ENCODE measurements at regions not wholly inside any gene's neighbourhood (a gene's known extent, or its start where the extent isn't known, plus 50 kb on each side); places are given as distances from the start of the nearest gene placed in this dataset.

DNA sequence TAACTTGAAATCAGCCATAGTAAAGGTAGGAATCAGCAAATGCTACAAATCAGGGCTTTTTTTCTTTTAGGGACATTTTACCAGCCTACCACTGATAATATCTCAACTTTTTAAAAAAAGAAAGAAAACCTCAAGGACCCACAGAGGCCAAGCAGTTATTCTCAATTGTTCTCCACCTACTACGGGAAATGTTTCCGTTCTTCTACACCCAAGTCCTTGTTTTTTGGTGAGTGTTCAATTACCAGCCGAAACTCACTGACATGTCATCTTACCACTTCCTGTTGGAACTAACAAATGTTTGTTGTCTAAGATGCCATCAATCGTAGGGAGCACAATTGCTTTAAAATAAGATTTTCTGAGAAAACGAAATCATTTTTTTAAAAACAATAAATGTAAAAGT, 50.2 kb upstream of the CDK1 start:
- DNase-seq (ENCODE audit: low read depth): no peak

DNA sequence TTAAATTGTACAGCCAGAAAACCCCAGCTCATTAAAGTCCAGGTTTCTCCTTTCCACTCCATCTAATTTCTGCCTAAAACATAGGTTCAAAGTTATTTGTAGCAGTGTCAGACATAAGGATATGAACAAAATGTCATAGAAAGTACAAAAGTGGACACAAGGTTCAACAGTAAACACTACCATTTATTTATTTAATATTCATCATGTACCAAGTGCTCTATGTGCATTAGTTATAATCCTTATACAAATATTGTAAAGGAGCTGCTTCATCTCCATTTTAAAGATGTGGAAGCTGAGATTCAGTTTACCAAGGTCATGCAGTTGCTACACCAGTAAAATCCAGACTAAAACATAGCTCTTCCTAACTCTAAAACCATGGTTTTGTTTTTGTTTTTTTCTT, 52.0 kb upstream of the CDK1 start:
- DNase-seq (ENCODE audit: low read depth): no peak

DNA sequence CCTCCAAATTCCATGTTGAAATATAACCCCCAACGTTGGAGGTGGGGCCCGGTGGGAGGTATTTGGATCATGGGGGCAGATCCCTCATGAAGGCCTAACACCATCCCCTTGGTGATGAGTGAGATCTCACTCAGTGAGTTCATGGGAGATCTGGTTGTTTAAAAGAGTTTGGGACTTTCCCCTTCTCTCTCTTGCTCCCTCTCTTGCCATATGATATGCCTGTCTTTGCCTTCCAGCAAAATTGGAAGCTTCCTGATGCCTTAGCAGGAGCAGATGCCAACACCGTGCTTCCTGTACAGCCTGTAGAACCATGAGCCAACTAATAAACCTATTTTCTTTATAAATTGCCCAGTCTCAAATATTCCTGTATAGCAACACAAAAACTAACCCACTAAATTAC, 55.7 kb upstream of the CDK1 start:
- no peak for DNase-seq (ENCODE audit: low read depth)

DNA sequence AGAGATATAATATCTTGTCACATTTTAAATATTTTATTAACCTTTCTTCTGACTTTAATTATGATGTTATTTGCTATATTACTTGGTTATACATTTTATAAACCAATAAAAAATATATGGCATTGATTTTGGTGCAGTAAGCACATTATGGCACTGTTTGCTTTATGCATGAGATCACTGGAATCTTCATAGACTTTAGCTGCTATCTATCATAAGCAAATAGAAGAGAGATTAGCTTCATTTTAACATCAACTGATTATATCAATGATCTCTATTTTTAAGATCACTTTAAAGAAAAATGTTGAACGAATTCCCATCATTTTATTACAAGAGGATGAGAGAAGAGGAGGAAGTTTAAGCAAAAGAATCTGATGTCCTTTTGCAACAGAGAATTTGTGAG, 58.6 kb upstream of the CDK1 start:
- no peak for DNase-seq (ENCODE audit: low read depth)

DNA sequence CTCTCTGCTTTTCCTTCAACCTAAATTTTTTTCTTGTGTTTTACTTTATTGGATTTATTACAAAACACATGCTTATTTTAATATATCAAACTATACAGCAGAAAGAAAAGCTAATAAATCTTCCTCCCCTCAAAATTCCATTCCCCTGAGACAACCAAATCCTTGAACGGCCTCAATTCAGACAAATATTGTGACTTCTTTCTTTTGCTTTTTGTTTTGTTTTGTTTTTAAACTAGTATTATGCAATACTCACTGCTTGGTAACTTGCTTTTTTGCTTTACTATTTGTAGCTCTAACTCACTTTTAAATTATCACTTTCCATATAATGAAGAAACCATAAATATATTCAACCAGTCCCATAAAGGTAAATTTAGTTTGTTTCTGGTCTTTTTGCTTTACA, 59.4 kb upstream of the CDK1 start:
- DNase-seq (ENCODE audit: low read depth): no peak

DNA sequence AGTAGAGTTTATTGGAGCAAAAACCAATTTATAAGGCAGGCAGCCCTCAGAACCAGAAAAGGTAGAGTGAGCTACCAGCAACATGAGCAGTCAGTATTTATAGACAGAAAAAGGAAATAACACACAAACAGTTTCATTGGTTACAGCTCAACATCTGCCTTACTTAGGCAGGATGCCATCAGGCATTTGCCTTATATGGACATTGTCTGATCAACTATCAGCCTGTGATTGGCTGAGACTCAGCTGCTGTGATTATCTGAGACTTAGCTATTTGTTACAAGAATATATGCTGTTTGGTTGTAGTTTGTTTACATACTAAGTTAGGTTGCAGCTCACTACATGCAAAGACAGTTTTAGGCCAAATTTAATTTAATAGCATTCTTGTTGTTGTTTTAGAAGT, 60.4 kb upstream of the CDK1 start:
- DNase-seq (ENCODE audit: low read depth): no peak

DNA sequence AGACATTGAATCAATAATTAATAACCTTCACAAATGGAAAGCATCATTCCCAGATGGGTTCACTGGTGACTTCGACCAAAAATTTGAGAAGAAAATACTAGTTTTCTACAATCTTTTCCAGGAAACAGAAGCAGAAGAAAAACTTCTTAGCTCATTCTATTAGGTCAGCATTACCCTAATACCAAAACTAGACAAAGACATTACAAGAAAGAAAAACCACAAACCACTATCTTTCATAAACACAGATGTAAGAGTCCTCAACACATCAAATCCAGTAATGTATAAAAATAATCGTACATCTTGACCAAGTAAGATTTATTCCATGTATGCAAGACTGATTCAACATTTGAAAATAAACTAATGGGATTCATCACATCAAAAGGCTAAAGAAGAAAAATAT, 64.0 kb upstream of the CDK1 start:
- no peak for DNase-seq (ENCODE audit: low read depth)

DNA sequence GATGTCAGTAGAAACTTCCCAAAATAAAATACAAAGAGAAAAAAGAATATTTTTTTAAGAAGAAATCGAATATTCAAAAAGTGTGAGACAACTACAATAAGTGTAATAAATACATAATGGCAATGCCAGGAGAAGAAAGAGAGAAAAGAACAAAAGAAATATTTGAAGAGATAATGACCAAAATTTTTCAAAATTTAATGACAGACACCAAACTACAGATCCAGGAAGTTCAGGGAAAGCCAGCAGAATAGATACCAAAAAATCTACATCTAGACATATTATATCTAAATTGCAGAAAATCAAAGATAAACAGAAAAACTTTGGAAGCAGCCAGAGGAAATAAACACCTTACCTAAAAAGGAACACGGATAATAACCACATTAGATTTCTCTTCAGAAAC, 66.8 kb upstream of the CDK1 start:
- DNase-seq (ENCODE audit: low read depth): no peak

DNA sequence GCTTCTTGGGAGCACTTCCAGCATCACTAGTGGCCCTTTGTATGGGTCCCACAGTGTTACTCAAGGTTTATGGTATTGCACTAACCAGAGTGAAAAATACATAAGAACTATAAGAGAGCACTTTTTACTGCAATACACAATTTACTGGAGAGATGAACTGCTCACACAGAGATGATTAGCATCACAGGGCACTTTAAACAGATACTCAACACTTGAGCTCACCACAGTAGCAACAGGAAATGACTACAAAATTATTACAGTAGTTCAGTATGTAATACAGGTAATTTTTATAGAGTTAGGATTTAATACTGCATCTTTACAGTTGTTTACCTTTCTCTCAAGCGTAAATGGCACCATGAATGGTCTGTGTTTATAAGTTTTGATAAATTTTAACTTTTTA, 68.2 kb upstream of the CDK1 start:
- no peak for DNase-seq (ENCODE audit: low read depth)

DNA sequence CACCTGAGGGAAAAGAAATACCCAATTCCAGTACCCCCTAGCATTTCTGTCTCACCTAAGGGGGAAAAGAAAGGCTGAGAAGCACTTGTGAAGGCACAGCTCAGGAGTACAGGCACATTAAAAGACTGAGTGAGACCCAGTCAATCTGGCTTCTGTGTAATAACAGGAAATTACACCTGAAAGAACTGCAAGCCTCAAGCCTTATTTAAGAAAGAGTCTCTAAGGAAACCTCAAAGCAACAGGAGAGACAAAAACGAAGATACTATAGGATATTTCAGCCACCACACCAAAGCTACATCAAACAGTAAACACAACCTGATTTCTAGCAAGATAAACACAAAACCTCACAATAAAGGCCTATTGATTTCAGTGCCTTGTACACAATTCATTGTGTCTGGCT, 69.6 kb upstream of the CDK1 start:
- DNase-seq (ENCODE audit: low read depth): no peak

DNA sequence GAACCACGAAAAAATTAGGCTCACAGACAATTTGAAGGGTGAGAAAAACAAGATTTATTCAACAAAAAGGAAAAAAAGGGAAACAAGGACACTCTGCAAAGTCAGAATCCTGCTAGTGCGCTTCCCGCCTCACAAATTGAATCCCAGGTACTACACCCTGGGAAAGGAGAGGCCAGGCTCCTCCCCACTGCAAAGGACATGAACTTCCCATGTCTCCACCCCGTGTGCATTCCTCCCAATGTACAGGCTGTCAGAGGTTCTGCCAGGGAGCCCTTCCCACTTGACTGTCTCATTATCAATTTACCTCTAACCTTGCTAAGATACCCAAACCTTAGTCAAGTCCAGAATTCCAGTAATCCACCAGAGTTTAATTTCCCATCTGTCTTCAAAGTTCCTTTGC, 70.4 kb upstream of the CDK1 start:
- DNase-seq (ENCODE audit: low read depth): no peak

DNA sequence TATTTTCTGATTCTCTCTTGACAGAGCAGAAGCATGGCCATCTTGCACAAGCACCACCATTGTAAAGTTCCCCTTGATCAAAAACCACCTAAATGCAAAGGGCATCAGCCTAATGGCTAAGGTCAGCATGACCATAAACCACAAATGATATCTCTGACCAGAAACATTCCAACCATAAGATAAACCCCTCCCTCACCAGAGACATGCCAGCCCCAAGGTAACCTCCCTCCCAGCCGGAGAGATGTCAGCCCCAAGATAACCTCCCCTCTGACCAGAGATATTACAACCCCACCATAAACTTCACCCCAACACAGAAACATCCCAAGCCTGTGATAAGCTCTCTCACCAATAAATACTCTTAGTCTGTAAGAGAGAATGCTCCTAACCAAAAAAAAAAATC, 72.1 kb upstream of the CDK1 start:
- DNase-seq (ENCODE audit: low read depth): no peak

DNA sequence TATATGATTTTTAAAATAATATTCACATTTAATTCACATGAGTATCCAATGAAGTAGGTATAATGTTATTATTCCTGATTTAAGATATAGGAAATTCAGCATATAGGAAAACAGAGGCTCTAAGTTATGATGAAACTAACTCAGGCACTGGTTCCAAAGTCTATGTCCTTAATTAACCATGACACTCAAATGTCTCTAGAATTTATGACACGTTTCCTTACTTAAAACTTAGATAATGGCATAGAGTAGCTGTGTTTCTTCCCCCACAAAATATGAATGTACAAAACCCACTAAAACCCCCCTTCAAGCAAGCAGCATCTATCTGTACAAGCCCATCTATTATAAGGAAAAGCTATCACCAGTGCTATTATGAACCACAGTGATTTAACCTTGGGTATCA, 72.9 kb upstream of the CDK1 start:
- no peak for DNase-seq (ENCODE audit: low read depth)

DNA sequence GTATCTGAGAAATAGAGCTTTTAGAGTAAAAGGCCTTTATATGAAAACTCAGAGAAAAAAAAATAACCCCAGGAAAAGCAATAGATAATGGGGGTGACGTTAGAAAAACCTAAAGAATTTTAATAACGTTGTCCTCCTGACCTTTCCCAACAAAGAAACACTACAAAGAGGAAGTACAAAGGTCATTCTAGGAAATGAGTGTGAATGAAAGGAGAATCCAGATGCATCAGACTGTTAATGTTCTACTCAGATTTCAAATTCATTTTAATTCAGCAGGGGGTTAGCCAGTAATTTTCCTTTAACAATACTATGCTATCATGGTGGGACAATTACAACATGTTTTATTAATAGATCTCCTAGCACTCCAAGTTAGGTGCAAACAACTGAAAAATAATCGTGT, 73.8 kb upstream of the CDK1 start:
- DNase-seq (ENCODE audit: low read depth): no peak

DNA sequence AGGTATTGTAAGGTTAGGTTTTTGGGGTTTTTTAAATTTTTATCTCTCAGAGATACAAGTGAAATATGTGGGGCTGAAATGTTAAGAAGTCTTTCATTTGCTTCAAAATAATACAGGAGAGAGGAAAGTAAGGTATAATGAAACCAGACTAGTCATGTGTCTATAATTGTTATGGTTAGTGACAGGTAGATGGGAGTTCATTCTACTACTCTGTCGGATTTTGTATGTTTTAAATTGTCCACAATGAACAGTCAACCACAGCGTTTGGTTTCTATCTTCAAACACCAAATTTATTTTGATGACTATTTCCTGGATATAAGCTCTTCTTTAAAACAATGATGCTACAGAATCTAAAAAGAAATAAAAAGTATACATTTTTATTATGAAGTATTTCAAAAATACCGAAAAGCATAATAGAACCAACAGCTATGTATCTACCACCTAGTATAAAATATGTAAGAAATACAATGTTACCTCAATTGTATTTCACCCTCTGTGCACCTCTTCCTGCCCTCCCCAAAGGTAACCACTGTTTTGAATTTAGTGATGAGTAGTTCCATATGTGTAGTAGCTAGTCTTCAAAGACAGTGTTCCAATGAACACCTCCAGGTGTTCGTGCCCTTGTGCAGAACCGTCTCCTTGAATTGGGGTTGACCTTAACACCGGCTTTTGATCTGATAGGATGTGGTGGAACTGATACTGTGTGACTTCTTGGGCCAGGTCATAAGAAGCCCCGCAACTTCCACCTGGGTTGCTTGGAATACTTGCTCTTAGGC, 74.8 kb upstream of the CDK1 start:
- DNase-seq (ENCODE audit: low read depth): no peak

DNA sequence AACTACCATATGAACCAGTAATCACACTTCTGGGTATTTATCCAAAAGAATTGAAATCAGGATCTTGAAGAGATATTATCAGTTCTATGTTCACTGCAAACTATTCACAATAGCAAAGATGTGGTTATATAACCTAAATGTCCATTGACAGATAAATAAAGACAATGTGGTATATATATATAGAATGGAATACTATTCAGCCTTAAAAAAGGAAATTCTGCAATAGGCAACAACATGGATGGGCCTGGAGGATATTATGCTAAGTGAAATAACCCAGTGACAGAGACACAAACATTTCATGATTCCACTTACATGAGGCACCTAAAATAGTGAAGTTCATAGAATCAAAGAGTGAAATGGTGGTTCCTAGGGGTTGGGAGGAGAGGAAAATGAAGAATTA, 90.6 kb upstream of the CDK1 start:
- no peak for DNase-seq (ENCODE audit: low read depth)

DNA sequence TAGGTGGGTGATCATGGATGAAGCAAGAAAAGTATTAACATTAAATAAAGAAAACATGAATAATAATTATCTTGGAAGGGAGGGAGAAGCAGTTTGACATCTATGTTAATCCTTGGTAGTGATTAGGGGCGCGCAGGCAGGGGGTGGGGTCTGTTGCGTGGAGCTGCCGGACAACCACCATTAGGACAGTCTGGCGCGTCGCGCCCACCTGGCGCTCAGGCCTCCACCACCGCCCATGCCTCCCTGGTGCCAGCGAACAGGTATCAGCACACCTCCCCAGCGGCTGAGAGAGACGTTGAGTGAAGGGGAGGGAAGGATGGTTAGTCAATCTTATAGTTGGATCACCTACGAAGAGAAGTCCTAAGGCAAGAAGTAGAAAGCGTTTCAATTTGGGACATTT, 94.2 kb upstream of the CDK1 start:
- no peak for DNase-seq (ENCODE audit: low read depth)

DNA sequence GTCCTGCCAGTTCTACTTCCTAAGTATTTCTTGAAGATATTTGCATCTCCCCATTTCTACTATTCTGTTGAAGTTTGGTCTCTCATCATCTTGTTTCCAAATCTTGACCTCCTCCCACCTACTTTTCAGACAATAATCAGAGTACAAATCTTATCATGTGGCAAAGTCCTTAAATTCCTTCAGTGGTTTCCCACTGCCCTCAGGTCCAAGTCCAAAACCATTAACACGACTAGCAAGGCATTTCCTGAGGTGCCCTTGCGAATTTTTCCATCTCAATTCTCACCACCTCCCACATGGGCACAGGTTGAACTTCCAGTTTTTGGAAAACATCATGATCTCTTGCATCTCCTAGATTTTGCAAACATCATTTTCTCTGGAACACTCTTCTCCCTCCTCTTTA, 97.2 kb upstream of the CDK1 start:
- no peak for DNase-seq (ENCODE audit: low read depth)

DNA sequence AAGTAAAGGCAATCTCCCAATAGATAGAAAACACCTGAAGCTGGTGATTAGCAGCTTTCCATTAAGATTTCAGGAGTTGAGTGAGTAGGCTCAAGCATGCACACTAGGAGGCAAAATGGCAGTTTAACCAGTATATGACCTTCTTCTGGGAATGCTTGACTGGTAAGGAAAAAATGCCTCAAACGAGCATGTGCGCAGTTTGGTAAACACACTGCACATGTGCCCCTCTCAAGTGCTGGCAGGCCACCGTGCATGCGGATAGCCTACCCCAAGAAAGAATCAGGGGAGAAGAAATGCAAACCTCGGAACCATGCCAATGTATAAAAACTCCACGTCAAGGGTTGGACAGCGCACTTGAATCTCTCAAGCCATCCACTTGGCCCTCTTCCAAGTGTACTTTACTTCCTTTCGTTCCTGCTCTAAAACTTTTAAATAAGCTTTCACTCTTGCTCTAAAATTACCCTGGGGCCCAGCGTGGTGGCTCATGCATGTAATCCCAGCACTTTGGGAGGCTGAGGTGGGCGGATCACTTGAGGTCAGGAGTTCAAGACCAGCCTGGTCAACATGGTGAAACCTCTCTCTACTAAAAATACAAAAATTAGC, 98.8 kb upstream of the CDK1 start:
- no peak for DNase-seq (ENCODE audit: low read depth)

DNA sequence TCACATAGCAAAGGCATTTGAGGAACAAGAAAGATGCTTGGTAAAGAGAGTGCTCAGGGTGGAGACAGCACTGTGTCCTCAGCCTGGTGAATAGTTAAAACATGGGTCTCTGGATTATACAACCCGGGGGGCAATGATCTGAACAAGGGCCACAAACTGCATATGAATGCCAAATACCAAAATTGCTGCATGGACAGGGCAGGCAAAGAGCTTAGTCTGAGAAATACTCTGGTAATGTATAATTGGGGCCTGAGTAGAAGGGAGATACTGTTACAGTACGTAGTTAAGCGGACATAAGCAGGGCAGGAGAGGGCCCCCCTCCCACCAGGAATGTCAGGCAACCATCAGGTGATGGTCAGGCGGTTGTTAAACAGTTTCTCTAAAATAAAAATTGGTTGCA, 99.3 kb upstream of the CDK1 start:
- DNase-seq (ENCODE audit: low read depth): no peak

DNA sequence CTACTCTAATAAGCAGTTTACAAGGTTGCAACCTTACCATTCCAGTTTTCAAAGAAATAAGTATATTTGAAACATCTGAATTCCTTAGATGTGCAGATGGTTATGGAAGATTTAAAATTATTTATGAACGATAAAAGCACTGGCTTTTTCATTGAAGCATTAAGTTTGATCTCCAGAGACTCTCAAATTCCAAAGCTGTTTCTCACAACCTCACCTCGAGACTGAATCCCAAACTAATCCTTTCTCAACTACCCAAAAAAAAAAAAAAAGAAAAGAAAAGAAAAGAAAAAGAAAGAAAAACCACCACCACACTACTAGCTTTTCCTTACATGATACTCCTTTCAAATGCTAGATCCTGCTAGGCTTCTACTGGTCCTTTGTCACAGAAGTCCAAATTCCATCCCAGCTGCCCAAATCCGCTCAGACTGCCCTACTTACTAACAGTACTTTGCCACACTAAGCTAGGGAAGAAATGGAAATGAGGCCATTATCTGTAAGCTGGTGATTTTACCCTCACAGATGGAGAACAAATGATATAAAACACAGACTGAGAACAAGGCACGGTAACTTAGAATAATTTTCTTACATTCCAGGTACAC, 100.6 kb upstream of the CDK1 start:
- no peak for DNase-seq (ENCODE audit: low read depth)

DNA sequence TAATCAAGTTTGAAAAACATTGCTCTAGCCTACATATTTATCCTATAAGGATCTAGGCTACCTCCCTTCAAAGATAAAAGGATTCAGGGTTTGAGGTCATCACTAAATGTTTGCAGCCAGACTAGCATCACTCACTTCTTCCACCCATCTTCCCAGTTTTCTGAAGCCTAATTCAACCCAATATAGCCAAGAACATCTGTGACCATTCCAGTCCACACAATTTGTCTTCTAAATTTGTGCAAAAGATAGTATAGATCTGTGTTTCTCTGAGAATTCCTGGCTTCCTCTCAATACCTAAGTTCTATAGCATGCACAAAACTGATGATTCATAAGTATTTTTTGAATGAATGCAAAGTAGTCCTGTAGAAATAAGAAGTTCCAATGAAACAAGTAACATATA, 103.0 kb upstream of the CDK1 start:
- no peak for DNase-seq (ENCODE audit: low read depth)

DNA sequence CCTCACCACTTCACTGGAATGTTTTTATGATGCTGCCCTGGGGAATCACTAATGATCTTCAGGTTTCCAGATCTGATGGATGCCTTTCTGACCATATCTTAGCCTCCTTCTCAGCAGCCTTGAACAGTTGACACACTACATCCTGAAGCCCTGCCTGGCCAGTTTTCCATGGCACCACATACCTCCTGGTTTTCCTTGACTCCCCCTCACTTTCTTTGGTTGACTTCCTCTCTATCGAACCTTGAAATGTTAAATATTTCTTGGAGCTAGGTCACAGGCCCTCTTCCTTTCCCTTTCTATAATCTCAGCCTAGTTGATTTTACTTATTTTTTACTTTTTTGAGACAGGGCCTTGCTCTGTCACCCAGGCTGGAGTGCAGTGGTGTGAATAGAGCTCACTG, 108.8 kb upstream of the CDK1 start:
- no peak for DNase-seq (ENCODE audit: low read depth)

DNA sequence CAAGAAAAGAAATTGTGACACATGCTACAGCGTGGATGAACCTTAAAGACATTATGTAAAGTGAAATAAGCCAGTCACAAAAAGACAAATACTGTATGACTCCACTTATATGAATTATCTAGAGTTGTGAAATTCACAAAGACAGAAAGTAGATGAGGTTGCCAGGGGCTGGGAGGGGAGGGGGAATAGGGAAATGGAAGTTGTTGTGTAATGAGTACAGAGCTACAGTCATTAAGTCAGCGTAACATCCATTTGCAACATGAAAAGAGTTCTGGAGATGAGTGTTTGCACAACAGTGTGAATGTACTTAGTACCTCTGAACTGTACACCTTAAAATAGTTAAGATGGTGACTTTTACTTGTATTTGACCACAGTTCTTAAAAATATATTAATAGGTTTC, 112.1 kb upstream of the CDK1 start:
- DNase-seq (ENCODE audit: low read depth): no peak
